ENCODE measurements at regions not wholly inside any gene's neighbourhood (a gene's known extent, or its start where the extent isn't known, plus 50 kb on each side); places are given as distances from the start of the nearest gene placed in this dataset.

DNA sequence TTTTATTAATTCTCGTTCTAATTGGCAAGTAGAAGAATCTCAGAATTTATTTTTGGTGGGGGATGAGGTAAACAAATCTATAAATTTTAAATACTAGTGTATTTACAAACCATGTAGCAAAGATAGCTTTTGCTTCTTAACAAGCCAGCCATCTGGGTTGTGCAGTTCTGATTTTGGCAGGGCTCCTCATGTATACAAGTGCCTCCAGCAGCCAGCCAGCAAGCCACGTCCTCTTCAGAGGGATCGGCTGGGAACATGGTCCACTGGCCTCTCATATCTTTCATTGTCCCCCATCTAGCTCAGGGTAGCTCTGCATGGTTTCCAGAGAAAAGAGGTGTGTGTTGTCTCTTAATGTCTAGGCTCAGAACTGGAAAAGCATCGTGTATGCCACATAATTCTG is 659.1 kb downstream of the MRPL39 start:
- TF ChIP-seq POLR2AphosphoS5 (IDR thresholded peaks at IDR 0.05) (no peak), EZH2 (IDR thresholded peaks at IDR 0.05; ENCODE audit: borderline replicate concordance, insufficient read depth, low read length, poor library complexity, severe bottlenecking) (no peak), SMC3 (conservative IDR thresholded peaks at IDR 0.05; ENCODE audit: poor library complexity) (no peak), MXI1 (conservative IDR thresholded peaks at IDR 0.05; ENCODE audit: poor library complexity, severe bottlenecking) (no peak), EP300 (conservative IDR thresholded peaks at IDR 0.05; ENCODE audit: poor library complexity, severe bottlenecking) (no peak), RAD21 (conservative IDR thresholded peaks at IDR 0.05) (no peak), TAF1 (IDR thresholded peaks at IDR 0.05; ENCODE audit: low read depth) (no peak)
- TF ChIP-seq, protein P1, sequence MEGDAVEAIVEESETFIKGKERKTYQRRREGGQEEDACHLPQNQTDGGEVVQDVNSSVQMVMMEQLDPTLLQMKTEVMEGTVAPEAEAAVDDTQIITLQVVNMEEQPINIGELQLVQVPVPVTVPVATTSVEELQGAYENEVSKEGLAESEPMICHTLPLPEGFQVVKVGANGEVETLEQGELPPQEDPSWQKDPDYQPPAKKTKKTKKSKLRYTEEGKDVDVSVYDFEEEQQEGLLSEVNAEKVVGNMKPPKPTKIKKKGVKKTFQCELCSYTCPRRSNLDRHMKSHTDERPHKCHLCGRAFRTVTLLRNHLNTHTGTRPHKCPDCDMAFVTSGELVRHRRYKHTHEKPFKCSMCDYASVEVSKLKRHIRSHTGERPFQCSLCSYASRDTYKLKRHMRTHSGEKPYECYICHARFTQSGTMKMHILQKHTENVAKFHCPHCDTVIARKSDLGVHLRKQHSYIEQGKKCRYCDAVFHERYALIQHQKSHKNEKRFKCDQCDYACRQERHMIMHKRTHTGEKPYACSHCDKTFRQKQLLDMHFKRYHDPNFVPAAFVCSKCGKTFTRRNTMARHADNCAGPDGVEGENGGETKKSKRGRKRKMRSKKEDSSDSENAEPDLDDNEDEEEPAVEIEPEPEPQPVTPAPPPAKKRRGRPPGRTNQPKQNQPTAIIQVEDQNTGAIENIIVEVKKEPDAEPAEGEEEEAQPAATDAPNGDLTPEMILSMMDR (IDR thresholded peaks at IDR 0.05; ENCODE audit: poor library complexity, severe bottlenecking) = no peak
- TF ChIP-seq, protein P2, sequence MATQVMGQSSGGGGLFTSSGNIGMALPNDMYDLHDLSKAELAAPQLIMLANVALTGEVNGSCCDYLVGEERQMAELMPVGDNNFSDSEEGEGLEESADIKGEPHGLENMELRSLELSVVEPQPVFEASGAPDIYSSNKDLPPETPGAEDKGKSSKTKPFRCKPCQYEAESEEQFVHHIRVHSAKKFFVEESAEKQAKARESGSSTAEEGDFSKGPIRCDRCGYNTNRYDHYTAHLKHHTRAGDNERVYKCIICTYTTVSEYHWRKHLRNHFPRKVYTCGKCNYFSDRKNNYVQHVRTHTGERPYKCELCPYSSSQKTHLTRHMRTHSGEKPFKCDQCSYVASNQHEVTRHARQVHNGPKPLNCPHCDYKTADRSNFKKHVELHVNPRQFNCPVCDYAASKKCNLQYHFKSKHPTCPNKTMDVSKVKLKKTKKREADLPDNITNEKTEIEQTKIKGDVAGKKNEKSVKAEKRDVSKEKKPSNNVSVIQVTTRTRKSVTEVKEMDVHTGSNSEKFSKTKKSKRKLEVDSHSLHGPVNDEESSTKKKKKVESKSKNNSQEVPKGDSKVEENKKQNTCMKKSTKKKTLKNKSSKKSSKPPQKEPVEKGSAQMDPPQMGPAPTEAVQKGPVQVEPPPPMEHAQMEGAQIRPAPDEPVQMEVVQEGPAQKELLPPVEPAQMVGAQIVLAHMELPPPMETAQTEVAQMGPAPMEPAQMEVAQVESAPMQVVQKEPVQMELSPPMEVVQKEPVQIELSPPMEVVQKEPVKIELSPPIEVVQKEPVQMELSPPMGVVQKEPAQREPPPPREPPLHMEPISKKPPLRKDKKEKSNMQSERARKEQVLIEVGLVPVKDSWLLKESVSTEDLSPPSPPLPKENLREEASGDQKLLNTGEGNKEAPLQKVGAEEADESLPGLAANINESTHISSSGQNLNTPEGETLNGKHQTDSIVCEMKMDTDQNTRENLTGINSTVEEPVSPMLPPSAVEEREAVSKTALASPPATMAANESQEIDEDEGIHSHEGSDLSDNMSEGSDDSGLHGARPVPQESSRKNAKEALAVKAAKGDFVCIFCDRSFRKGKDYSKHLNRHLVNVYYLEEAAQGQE (IDR thresholded peaks at IDR 0.05; ENCODE audit: borderline replicate concordance) = no peak

Measured in neural cell (in vitro differentiated cells).